IMR-90 (cell line): ENCODE measurements at regions not wholly inside any gene's neighbourhood (a gene's known extent, or its start where the extent isn't known, plus 50 kb on each side); places are given as distances from the start of the nearest gene placed in this dataset.

ENCODE experiments used
- ATAC-seq: fragments of 200-7000 bp; cut with Tn5 transposase; 2 replicates; pipeline ENCODE4 v1.9.1; 2020; ENCODE audit warnings: low read depth, mild to moderate bottlenecking, moderate library complexity
- BruUV-seq: library from RNA; stranded (reverse); fragments of 400-500 nt; replicated peaks from 2 replicates; lab custom pipeline; 2021; lab: Mats Ljungman, UMichigan
- CTCF ChIA-PET: fragments of 300-600 bp; formaldehyde crosslinking; extraction: SDS; loops from one replicate; lab custom pipeline; 2021; ENCODE audit warnings: antibody characterized with exemption; lab: Yijun Ruan, JAX
- POLR2A ChIA-PET: fragments of 300-600 bp; sonication (Branson Sonifier 250); formaldehyde crosslinking; loops from one replicate; lab custom pipeline; 2022; ENCODE audit warnings: antibody characterized with exemption; ENCODE audit not compliant: unreplicated experiment; lab: Charles Lee
- DNase-seq: peaks from one replicate; pipeline ENCODE4 v3.0.0; 2013
- H2AFZ ChIP-seq: replicated peaks from 2 replicates; pipeline ENCODE3; 2013; ENCODE audit warnings: low read length, mild to moderate bottlenecking; ENCODE audit not compliant: poor library complexity
- H2AK5ac ChIP-seq: 2 replicates; pipeline ENCODE4 v1.6.1; 2013; ENCODE audit warnings: low read depth, low read length, inconsistent platforms
- H2AK9ac ChIP-seq: replicated peaks from 2 replicates; pipeline ENCODE3; 2013; ENCODE audit warnings: mild to moderate bottlenecking, low read depth, low read length, moderate library complexity; ENCODE audit not compliant: poor library complexity
- H2BK120ac ChIP-seq: 2 replicates; pipeline ENCODE4 v1.6.1; 2013; ENCODE audit warnings: low read depth, low read length, inconsistent platforms
- H2BK15ac ChIP-seq: 3 replicates; pipeline ENCODE4 v1.6.1; 2013; ENCODE audit warnings: low read depth, low read length, inconsistent platforms
- H2BK20ac ChIP-seq: 2 replicates; pipeline ENCODE4 v1.6.1; 2013; ENCODE audit warnings: low read depth, mild to moderate bottlenecking, inconsistent platforms, low read length, moderate library complexity
- H2BK5ac ChIP-seq: 2 replicates; pipeline ENCODE4 v1.6.1; 2013; ENCODE audit warnings: mild to moderate bottlenecking, low read depth, low read length, inconsistent platforms; ENCODE audit not compliant: poor library complexity, severe bottlenecking
- H3K14ac ChIP-seq: replicated peaks from 2 replicates; pipeline ENCODE4 v1.6.1; 2013; ENCODE audit warnings: low read depth, low read length, inconsistent platforms
- H3K18ac ChIP-seq: 2 replicates; pipeline ENCODE4 v1.6.1; 2013; ENCODE audit warnings: low read depth, low read length, control low read depth
- H3K23ac ChIP-seq: 2 replicates; pipeline ENCODE4 v1.6.1; 2013; ENCODE audit warnings: low read depth, low read length, inconsistent platforms
- H3K27ac ChIP-seq: 2 replicates; pipeline ENCODE4 v1.5.1; 2013; ENCODE audit warnings: mild to moderate bottlenecking, control low read depth, low read length; ENCODE audit not compliant: insufficient read depth
- H3K27me3 ChIP-seq: 2 replicates; pipeline ENCODE4 v1.6.1; 2013; ENCODE audit warnings: low read length; ENCODE audit not compliant: control insufficient read depth, insufficient read depth
- H3K36me3 ChIP-seq: 2 replicates; pipeline ENCODE4 v1.6.1; 2013; ENCODE audit warnings: low read length, mixed read lengths; ENCODE audit not compliant: control insufficient read depth, insufficient read depth
- H3K4ac ChIP-seq: 2 replicates; pipeline ENCODE4 v1.6.1; 2013; ENCODE audit warnings: low read depth, low read length, inconsistent platforms
- H3K4me1 ChIP-seq: 2 replicates; pipeline ENCODE4 v1.6.1; 2013; ENCODE audit warnings: low read length, mixed read lengths; ENCODE audit not compliant: control insufficient read depth, insufficient read depth
- H3K4me2 ChIP-seq: 2 replicates; pipeline ENCODE4 v1.6.1; 2013; ENCODE audit warnings: low read depth, mild to moderate bottlenecking, control low read depth, low read length, moderate library complexity
- H3K4me3 ChIP-seq: 2 replicates; pipeline ENCODE4 v1.5.1; 2013; ENCODE audit warnings: low read depth, mild to moderate bottlenecking, control low read depth, low read length, moderate library complexity; ENCODE audit not compliant: insufficient read depth
- H3K56ac ChIP-seq: 2 replicates; pipeline ENCODE4 v1.6.1; 2013; ENCODE audit warnings: low read length, inconsistent platforms; ENCODE audit not compliant: insufficient read depth; ENCODE audit errors: extremely low read depth
- H3K79me1 ChIP-seq, 2 experiments: 2 replicates each; pipeline ENCODE4 v1.6.1; 2013; ENCODE audit warnings: low read length in 2 of 2, inconsistent platforms in 1 of 2, low read depth in 1 of 2
- H3K9ac ChIP-seq: 2 replicates; pipeline ENCODE4 v1.6.1; 2013; ENCODE audit warnings: low read depth, low read length, control low read depth
- H3K9me1 ChIP-seq: 2 replicates; pipeline ENCODE4 v1.6.1; 2013; ENCODE audit warnings: low read length, inconsistent platforms; ENCODE audit not compliant: insufficient read depth
- H3K9me3 ChIP-seq: 2 replicates; pipeline ENCODE4 v1.6.1; 2013; ENCODE audit warnings: low read length; ENCODE audit not compliant: control insufficient read depth, insufficient read depth
- H4K20me1 ChIP-seq: 2 replicates; pipeline ENCODE4 v1.6.1; 2013; ENCODE audit warnings: low read length, inconsistent platforms; ENCODE audit not compliant: insufficient read depth
- H4K5ac ChIP-seq: 2 replicates; pipeline ENCODE4 v1.6.1; 2013; ENCODE audit warnings: mild to moderate bottlenecking, low read depth, low read length, control low read depth
- H4K8ac ChIP-seq, 2 experiments: 2 replicates each; pipeline ENCODE4 v1.6.1; 2013; ENCODE audit warnings: low read depth in 2 of 2, low read length in 2 of 2, control low read depth in 1 of 2, inconsistent platforms in 1 of 2
- H4K91ac ChIP-seq: 2 replicates; pipeline ENCODE4 v1.6.1; 2013; ENCODE audit warnings: low read depth, low read length, inconsistent platforms; ENCODE audit not compliant: insufficient read depth
- BHLHE40 ChIP-seq: fragments of 150-350 bp; IDR thresholded peaks from 2 replicates; pipeline ENCODE4 v1.6.1; 2016; ENCODE audit warnings: mild to moderate bottlenecking, low read depth, low read length
- CEBPB ChIP-seq: IDR thresholded peaks from 2 replicates; pipeline ENCODE4 v1.6.1; 2012; ENCODE audit warnings: low read depth, low read length, improper control_type of control experiment
- CTCF ChIP-seq: conservative IDR thresholded peaks from 2 replicates; pipeline ENCODE4 v1.5.1; 2012; ENCODE audit warnings: mild to moderate bottlenecking, low read depth, low read length, improper control_type of control experiment
- ELK1 ChIP-seq: fragments of 150-350 bp; IDR thresholded peaks from 2 replicates; pipeline ENCODE4 v1.6.1; 2016; ENCODE audit warnings: low read depth, mild to moderate bottlenecking, low read length, moderate library complexity, borderline replicate concordance
- FOS ChIP-seq: fragments of 150-350 bp; IDR thresholded peaks from 2 replicates; pipeline ENCODE4 v1.6.1; 2016; ENCODE audit warnings: low read depth, low read length
- MAZ ChIP-seq: IDR thresholded peaks from 2 replicates; pipeline ENCODE4 v1.6.1; 2012; ENCODE audit warnings: low read depth, mild to moderate bottlenecking, low read length, improper control_type of control experiment, moderate library complexity, borderline replicate concordance
- MXI1 ChIP-seq: IDR thresholded peaks from 2 replicates; pipeline ENCODE4 v1.6.1; 2012; ENCODE audit warnings: low read depth, mild to moderate bottlenecking, low read length, moderate library complexity, borderline replicate concordance
- RAD21 ChIP-seq: IDR thresholded peaks from 2 replicates; pipeline ENCODE4 v1.6.1; 2012; ENCODE audit warnings: low read length, improper control_type of control experiment
- RCOR1 ChIP-seq: IDR thresholded peaks from 2 replicates; pipeline ENCODE4 v1.6.1; 2012; ENCODE audit warnings: mild to moderate bottlenecking, low read length, improper control_type of control experiment; ENCODE audit not compliant: insufficient replicate concordance
- RFX5 ChIP-seq: IDR thresholded peaks from 2 replicates; pipeline ENCODE4 v1.8.0; 2012; ENCODE audit warnings: low read depth, mild to moderate bottlenecking, low read length, moderate library complexity
- SMC3 ChIP-seq: fragments of 150-350 bp; IDR thresholded peaks from 2 replicates; pipeline ENCODE4 v1.6.1; 2016; ENCODE audit warnings: low read depth, mild to moderate bottlenecking, antibody characterized with exemption, low read length, moderate library complexity
- WGBS, 2 experiments: methylation state at CpG; one replicate each; pipeline versions ENCODE4 v1.1.5 to v1.1.7; 2013; ENCODE audit warnings: missing lambda C conversion rate in 2 of 2; ENCODE audit not compliant: insufficient read length in 1 of 2; ENCODE audit errors: extremely low coverage in 2 of 2; 5-methylcytosine and 5-hydroxymethylcytosine counted together
- dilution Hi-C: fragments of 300-500 bp; cut with HindIII; formaldehyde crosslinking; loops from one replicate; pipeline ENCODE4 v1.14.3; 2018; ENCODE audit warnings: low sequenced_read_pairs; ENCODE audit not compliant: unreplicated experiment
- in situ Hi-C: fragments of 300-500 bp; cut with MboI; formaldehyde crosslinking; loops from 3 replicates; pipeline ENCODE4 v1.14.3; 2019; ENCODE audit warnings: low sequenced_read_pairs, inconsistent platforms, mixed read lengths
- intact Hi-C: fragments of 100-400 bp; cut with micrococcal nuclease; formaldehyde crosslinking; loops from 2 replicates; pipeline ENCODE4 v1.10.0; 2022

- intact Hi-C loops (no loop called here), in situ Hi-C loops (no loop called here), dilution Hi-C loops (no loop called here)
- H4K5ac ChIP-seq: no peak overlapping the region; the same call in 1 of the 2 replicates
- ChIA-PET CTCF (no interaction called here), POLR2A (no interaction called here)
- no peaks in the 10 kb centered on the region for H4K20me1 ChIP-seq
- H3K23ac ChIP-seq: 0 out of 2 replicates have a peak overlapping the region, but pooled peaks have one; percentile 66
- H3K9ac ChIP-seq: no peak overlapping the region
- no peak overlapping the region for H2AK5ac ChIP-seq
- no peak overlapping the region for H2AFZ ChIP-seq
- DNase-seq (peak; percentile 66), ATAC-seq (peak; percentile 89)
- H2AK9ac ChIP-seq: no peak overlapping the region
- no TSS peak for BruUV-seq
- 0 out of 2 replicates have a peak overlapping the region, but pooled peaks have one; percentile 17 for H3K4ac ChIP-seq
- no peaks in the 10 kb centered on the region for H3K27me3 ChIP-seq
- H2BK5ac ChIP-seq: peak overlapping the region; percentile 90
- H2BK20ac ChIP-seq: no peak overlapping the region
- peak overlapping the region; percentile 49; the same call in 1 of the 2 replicates for H3K27ac ChIP-seq
- H3K36me3 ChIP-seq: no peaks in the 10 kb centered on the region
- no CpG with 5 or more reads among the region's 4 CpGs for WGBS, 2 experiments
- no peaks in the 10 kb centered on the region for H3K4me1 ChIP-seq
- H3K14ac ChIP-seq: no peak overlapping the region
- no peaks in the 10 kb centered on the region for H3K9me1 ChIP-seq
- H4K8ac ChIP-seq: no peak overlapping the region
- no peak for TF ChIP-seq BHLHE40
- TF ChIP-seq ELK1: no peak
- no peak for TF ChIP-seq MXI1
- TF ChIP-seq RAD21: no peak
- TF ChIP-seq CTCF: no peak
- TF ChIP-seq RFX5: no peak
- no peak for TF ChIP-seq FOS
- no peak for TF ChIP-seq RCOR1
- TF ChIP-seq CEBPB: no peak
- TF ChIP-seq MAZ: no peak
- no peak for TF ChIP-seq SMC3
- peak overlapping the region; percentile 41; the same call in 1 of the 2 replicates for H3K4me2 ChIP-seq
- no peak overlapping the region; the same call in 2 of the 3 replicates for H2BK15ac ChIP-seq
- no peak overlapping the region for H3K56ac ChIP-seq
- H3K18ac ChIP-seq: peak overlapping the region; percentile 30; the same call in 1 of the 2 replicates
- H3K79me1 ChIP-seq: no peaks in the 10 kb centered on the region
- no peak overlapping the region; the same call in 1 of the 2 replicates for H4K91ac ChIP-seq
- no peaks in the 10 kb centered on the region for H3K9me3 ChIP-seq
- peak overlapping the region; percentile 77 for H2BK120ac ChIP-seq
- H3K4me3 ChIP-seq: no peak overlapping the region
Measured at GRCh38 chr1:79912813-79913212, 906.3 kb upstream of the ADGRL4 start.
